Stimulated activated CD8-positive, alpha-beta memory T cell treated with anti-CD3 and anti-CD28 coated beads, Interleukin-12 subunit alpha, Interleukin-12 subunit beta, amount 100 ng/mL, for 4 hours (primary cell): ENCODE measurements at regions not wholly inside any gene's neighbourhood (a gene's known extent, or its start where the extent isn't known, plus 50 kb on each side); places are given as distances from the start of the nearest gene placed in this dataset.

Experiments
- DNase-seq: peaks from one replicate; pipeline ENCODE4 v3.0.0-alpha.2; 2020; ENCODE audit warnings: low read depth

GRCh38 chr1:221845650-221846371 is 103.9 kb upstream of the DUSP10 start:
- no peak for DNase-seq

GRCh38 chr1:221841983-221842335 is 100.1 kb upstream of the DUSP10 start:
- DNase-seq: no peak

- no peak for DNase-seq
These were observed 99.5 kb upstream of the DUSP10 start for GRCh38 chr1:221841251-221841982.

- no peak for DNase-seq
These were observed 98.8 kb upstream of the DUSP10 start for GRCh38 chr1:221840511-221841243.

- peak; percentile 65 for DNase-seq
These were observed 98.0 kb upstream of the DUSP10 start for GRCh38 chr1:221839782-221840395.

- DNase-seq: no peak
These were observed 97.4 kb upstream of the DUSP10 start for GRCh38 chr1:221839321-221839720.

- DNase-seq: no peak
These were observed 96.0 kb upstream of the DUSP10 start for GRCh38 chr1:221837896-221838295.

- no peak for DNase-seq
These were observed 93.0 kb upstream of the DUSP10 start for GRCh38 chr1:221834698-221835513.

GRCh38 chr1:221832617-221833016 is 90.7 kb upstream of the DUSP10 start:
- DNase-seq: no peak

GRCh38 chr1:221832151-221832550 is 90.3 kb upstream of the DUSP10 start:
- no peak for DNase-seq

- peak; percentile 17 for DNase-seq
These were observed 87.6 kb upstream of the DUSP10 start for GRCh38 chr1:221829327-221830015.

- DNase-seq: no peak
These were observed 85.4 kb upstream of the DUSP10 start for GRCh38 chr1:221827307-221827642.

- DNase-seq: no peak
These were observed 83.0 kb upstream of the DUSP10 start for GRCh38 chr1:221824909-221825308.

- no peak for DNase-seq
These were observed 82.1 kb upstream of the DUSP10 start for GRCh38 chr1:221824025-221824424.

GRCh38 chr1:221823561-221823960 is 81.7 kb upstream of the DUSP10 start:
- no peak for DNase-seq

- no peak for DNase-seq
These were observed 81.3 kb upstream of the DUSP10 start for GRCh38 chr1:221823149-221823548.

- DNase-seq: no peak
These were observed 80.7 kb upstream of the DUSP10 start for GRCh38 chr1:221822591-221822990.

GRCh38 chr1:221816899-221817298 is 75.0 kb upstream of the DUSP10 start:
- no peak for DNase-seq

- DNase-seq: no peak
These were observed 73.8 kb upstream of the DUSP10 start for GRCh38 chr1:221815660-221816059.

GRCh38 chr1:221813887-221814286 is 72.0 kb upstream of the DUSP10 start:
- DNase-seq: no peak

GRCh38 chr1:221812905-221813597 is 71.2 kb upstream of the DUSP10 start:
- DNase-seq: no peak
